Calu3 (cell line): ENCODE measurements at regions not wholly inside any gene's neighbourhood (a gene's known extent, or its start where the extent isn't known, plus 50 kb on each side); places are given as distances from the start of the nearest gene placed in this dataset.

ENCODE experiments used
- BruUV-seq: library from RNA; stranded (reverse); fragments of 400-500 nt; replicated peaks from 2 replicates; lab custom pipeline; 2021; lab: Mats Ljungman, UMichigan
- CTCF ChIA-PET: fragments of 300-600 bp; sonication (Branson Sonifier 250); formaldehyde crosslinking; loops from one replicate; lab custom pipeline; 2022; ENCODE audit warnings: antibody characterized with exemption; lab: Charles Lee
- DNase-seq: peaks from one replicate; pipeline ENCODE4 v3.0.0; 2022
- H3K27ac Mint-ChIP-seq: one replicate; pipeline ENCODE4 v1.8.0; 2022; ENCODE audit warnings: mixed read lengths; ENCODE audit not compliant: unreplicated experiment
- H3K27me3 Mint-ChIP-seq: one replicate; pipeline ENCODE4 v1.8.0; 2022; ENCODE audit warnings: mixed read lengths; ENCODE audit not compliant: unreplicated experiment
- H3K36me3 Mint-ChIP-seq: one replicate; pipeline ENCODE4 v1.8.0; 2022; ENCODE audit warnings: mild to moderate bottlenecking, moderate library complexity, mixed read lengths; ENCODE audit not compliant: insufficient read depth, unreplicated experiment
- H3K4me1 Mint-ChIP-seq: one replicate; pipeline ENCODE4 v1.8.0; 2022; ENCODE audit warnings: mild to moderate bottlenecking, low read depth, mixed read lengths; ENCODE audit not compliant: unreplicated experiment
- H3K4me3 Mint-ChIP-seq: one replicate; pipeline ENCODE4 v1.8.0; 2022; ENCODE audit warnings: mild to moderate bottlenecking, low read depth, moderate library complexity, mixed read lengths; ENCODE audit not compliant: unreplicated experiment
- H3K9me3 Mint-ChIP-seq: one replicate; pipeline ENCODE4 v1.8.0; 2022; ENCODE audit warnings: low read depth, mixed read lengths; ENCODE audit not compliant: unreplicated experiment
- CTCF ChIP-seq: fragments of 200-600 bp; IDR thresholded peaks from one replicate; pipeline ENCODE4 v1.8.0; 2022; ENCODE audit warnings: antibody characterized with exemption; ENCODE audit not compliant: unreplicated experiment
- intact Hi-C: fragments of 100-400 bp; cut with micrococcal nuclease; formaldehyde crosslinking; loops from one replicate; pipeline ENCODE4 v1.10.0; 2022; ENCODE audit not compliant: unreplicated experiment

GRCh38 chr7:20896996-20897395 lies 110.3 kb upstream of the SP8 start:
- no TSS peak for BruUV-seq
- DNase-seq = no peak
- TF ChIP-seq CTCF = no peak
- CTCF ChIA-PET = interaction anchor here (0.5 to 0.6 kb wide), 2 partner anchors 13 to 15 kb away, joined by 3 to 6 read pairs; no protein-coding TSS in a partner anchor
- intact Hi-C loops = no loop called here
- no peak overlapping the region for H3K27ac Mint-ChIP-seq
- H3K4me1 Mint-ChIP-seq = no peaks in the 10 kb centered on the region
- peaks cover 4% of the 10 kb centered on the region for H3K9me3 Mint-ChIP-seq
- H3K27me3 Mint-ChIP-seq = peaks cover 15% of the 10 kb centered on the region
- H3K4me3 Mint-ChIP-seq = no peak overlapping the region
- no peaks in the 10 kb centered on the region for H3K36me3 Mint-ChIP-seq

- no peak for DNase-seq
- no peak overlapping the region for H3K4me3 Mint-ChIP-seq
- H3K27me3 Mint-ChIP-seq = peaks cover 30% of the 10 kb centered on the region
- H3K36me3 Mint-ChIP-seq = no peaks in the 10 kb centered on the region
- CTCF ChIA-PET = no interaction called here
- BruUV-seq = no TSS peak
- no peak for TF ChIP-seq CTCF
- H3K9me3 Mint-ChIP-seq = no peaks in the 10 kb centered on the region
- peaks cover 7% of the 10 kb centered on the region for H3K4me1 Mint-ChIP-seq
- no peak overlapping the region for H3K27ac Mint-ChIP-seq
- intact Hi-C loops = no loop called here
Observed at GRCh38 chr7:20906801-20907453, 120.2 kb upstream of the SP8 start.

GRCh38 chr7:20911081-20911480 lies 124.4 kb upstream of the SP8 start:
- CTCF ChIA-PET = no interaction called here
- H3K4me3 Mint-ChIP-seq = no peak overlapping the region
- H3K4me1 Mint-ChIP-seq = peaks cover 6% of the 10 kb centered on the region
- TF ChIP-seq CTCF = no peak
- H3K27ac Mint-ChIP-seq = no peak overlapping the region
- no peaks in the 10 kb centered on the region for H3K9me3 Mint-ChIP-seq
- no peak for DNase-seq
- no peaks in the 10 kb centered on the region for H3K36me3 Mint-ChIP-seq
- H3K27me3 Mint-ChIP-seq = peaks cover 37% of the 10 kb centered on the region
- no TSS peak for BruUV-seq
- intact Hi-C loops = no loop called here

GRCh38 chr7:20913853-20914252 lies 127.2 kb upstream of the SP8 start:
- no TSS peak for BruUV-seq
- Mint-ChIP-seq H3K4me3 (no peak overlapping the region), H3K27ac (no peak overlapping the region), H3K4me1 (no peaks in the 10 kb centered on the region), H3K27me3 (peaks cover 48% of the 10 kb centered on the region), H3K9me3 (no peaks in the 10 kb centered on the region), H3K36me3 (no peaks in the 10 kb centered on the region)
- intact Hi-C loops = no loop called here
- DNase-seq = no peak
- no peak for TF ChIP-seq CTCF
- CTCF ChIA-PET = no interaction called here
